Coronary artery (tissue), 2 donors: ENCODE measurements at regions not wholly inside any gene's neighbourhood (a gene's known extent, or its start where the extent isn't known, plus 50 kb on each side); places are given as distances from the start of the nearest gene placed in this dataset.

ENCODE experiments used
- DNase-seq: peaks from one replicate; pipeline ENCODE4 v3.0.0-alpha.2; 2017; ENCODE audit warnings: low spot score
- H3K27ac ChIP-seq, 2 donors: fragments of 200-600 bp; sonication (generic); one replicate each; pipeline ENCODE4 v1.5.1; 2016 to 2019
- H3K4me3 ChIP-seq: fragments of 200-600 bp; sonication (generic); 2 replicates; pipeline ENCODE4 v1.5.1; 2016; ENCODE audit warnings: mild to moderate bottlenecking, moderate library complexity
- CTCF ChIP-seq: fragments of 200-600 bp; sonication (generic); IDR thresholded peaks from one replicate; pipeline ENCODE4 v1.5.1; 2019; ENCODE audit warnings: antibody characterized with exemption

DNA sequence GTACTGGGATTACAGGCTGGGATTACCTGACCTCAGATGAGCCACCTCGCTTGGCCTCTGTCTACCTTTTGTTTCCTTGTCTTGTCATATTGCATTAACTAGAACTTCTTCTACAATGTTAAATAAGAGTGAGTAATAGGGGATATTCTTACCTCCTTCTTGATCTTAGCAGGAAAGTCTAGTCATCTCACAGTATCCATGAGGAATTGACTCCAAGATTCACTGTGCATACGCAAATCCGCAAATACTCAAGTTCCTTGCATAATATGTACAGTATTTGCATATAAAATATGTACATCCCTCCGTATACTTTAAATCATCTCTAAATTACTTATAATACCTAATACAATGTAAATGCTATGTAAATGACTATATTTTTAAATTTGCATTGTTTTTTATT is 78.3 kb downstream of the POLR1D start:
- H3K27ac ChIP-seq, result no peak overlapping the region
- no peak for TF ChIP-seq CTCF

GRCh38 chr13:27704681-27705080 is 83.0 kb downstream of the POLR1D start:
- H3K27ac ChIP-seq, result no peak overlapping the region
- no peak overlapping the region for H3K4me3 ChIP-seq
- TF ChIP-seq CTCF, result no peak
- no peak for DNase-seq

More for the DNA sequence above, 78.3 kb downstream of the POLR1D start:
- no peak overlapping the region for H3K4me3 ChIP-seq
- no peak for DNase-seq

- no peak for DNase-seq
- no peak overlapping the region for H3K4me3 ChIP-seq
- no peak overlapping the region for H3K27ac ChIP-seq
- no peak for TF ChIP-seq CTCF
Measured at GRCh38 chr13:27708325-27708724, 84.0 kb upstream of the GSX1 start.

DNA sequence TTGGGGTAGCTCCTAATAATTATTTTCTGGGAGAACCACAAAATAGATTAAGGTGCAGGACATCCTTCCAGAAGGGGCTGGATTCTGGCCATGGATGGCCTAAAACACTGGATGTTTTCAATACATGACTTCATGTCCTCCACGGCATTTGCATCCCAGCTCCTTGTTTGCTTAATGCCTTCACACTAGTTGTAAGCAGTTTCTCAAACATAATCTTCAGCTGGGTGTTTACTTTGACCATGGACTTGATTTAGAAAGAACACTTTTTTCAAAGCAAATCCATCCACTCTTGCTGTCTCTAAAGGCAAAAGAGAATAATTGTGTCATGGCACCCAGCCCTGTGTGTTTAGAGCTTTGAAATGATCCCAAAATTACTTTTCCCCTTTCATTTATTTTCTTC is 82.5 kb upstream of the GSX1 start:
- no peak for TF ChIP-seq CTCF
- no peak for DNase-seq
- Histone ChIP-seq H3K4me3 (no peak overlapping the region), H3K27ac (no peak overlapping the region)

DNA sequence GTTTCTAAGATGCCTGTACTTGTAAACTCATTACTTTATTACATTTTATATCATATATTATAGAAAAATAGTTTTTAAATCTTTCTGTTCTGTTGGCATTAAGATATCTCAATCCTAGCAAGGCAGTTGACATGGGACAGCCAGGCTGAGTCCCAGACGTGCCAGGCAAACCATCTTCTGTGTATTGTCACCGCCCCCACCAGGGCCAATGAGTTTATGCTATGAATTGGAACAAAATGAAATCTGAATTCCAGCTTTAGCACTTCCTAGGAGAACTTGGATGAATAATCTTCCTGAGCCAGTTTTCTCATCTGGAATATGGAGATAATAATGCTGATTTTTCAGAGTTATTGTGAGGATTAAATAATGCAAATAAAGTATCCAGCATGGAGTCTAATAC is 79.9 kb upstream of the GSX1 start:
- no peak overlapping the region for H3K4me3 ChIP-seq
- no peak overlapping the region for H3K27ac ChIP-seq
- no peak for DNase-seq
- no peak for TF ChIP-seq CTCF

- TF ChIP-seq CTCF, result no peak
- no peak overlapping the region for H3K4me3 ChIP-seq
- H3K27ac ChIP-seq, result no peak overlapping the region
- DNase-seq, result no peak
Measured at GRCh38 chr13:27713767-27714166, 78.5 kb upstream of the GSX1 start.

DNA sequence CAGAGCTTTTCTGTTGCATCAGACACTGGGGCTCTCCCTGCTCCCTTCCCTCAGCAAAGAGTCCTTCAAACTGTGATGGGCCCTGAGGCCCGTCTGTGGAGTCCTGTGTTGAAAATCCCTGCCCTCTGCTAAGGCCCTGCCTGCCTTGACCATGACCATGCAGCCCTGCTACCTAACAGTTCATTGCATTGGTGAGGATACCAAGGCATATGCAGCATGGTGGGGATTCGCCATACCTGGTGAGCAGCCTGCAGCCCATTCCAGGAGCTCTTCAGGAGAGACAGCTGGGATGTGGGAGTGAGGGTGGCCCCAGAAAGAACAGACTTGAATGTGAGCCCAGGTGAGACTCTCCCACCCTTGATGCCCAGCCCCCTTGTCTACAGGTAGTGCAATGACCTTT is 70.6 kb upstream of the GSX1 start:
- H3K4me3 ChIP-seq, result no peak overlapping the region
- DNase-seq, result no peak
- TF ChIP-seq CTCF, result no peak
- no peak overlapping the region for H3K27ac ChIP-seq
